Transverse colon (tissue), 4 donors: ENCODE measurements at regions not wholly inside any gene's neighbourhood (a gene's known extent, or its start where the extent isn't known, plus 50 kb on each side); places are given as distances from the start of the nearest gene placed in this dataset.

Experiments used
- DNase-seq: peaks from one replicate; pipeline ENCODE4 v3.0.0-alpha.2; 2019
- H3K27ac ChIP-seq, 4 donors: fragments of 200-600 bp; sonication (generic); 2 replicates each; pipeline ENCODE4 v1.5.1; 2016 to 2018; ENCODE audit warnings: inconsistent platforms in 4 of 4
- H3K27me3 ChIP-seq: fragments of 200-600 bp; sonication (generic); 2 replicates; pipeline ENCODE4 v1.5.1; 2017; ENCODE audit warnings: inconsistent platforms
- H3K36me3 ChIP-seq, 4 donors: fragments of 200-600 bp; sonication (generic); 2 replicates each; pipeline ENCODE4 v1.5.1; 2017 to 2019; ENCODE audit warnings: inconsistent platforms in 4 of 4
- H3K4me1 ChIP-seq, 4 donors: fragments of 200-600 bp; sonication (generic); 2 replicates each; pipeline ENCODE4 v1.5.1; 2017 to 2020; ENCODE audit warnings: inconsistent platforms in 4 of 4
- H3K4me3 ChIP-seq, 4 donors: fragments of 200-600 bp; sonication (generic); 1 replicate in 1 of 4; 2 replicates in 3 of 4; pipeline versions ENCODE4 v1.5.1 to v1.6.1; 2017 to 2019; ENCODE audit warnings: inconsistent platforms in 4 of 4
- H3K9me3 ChIP-seq, 2 donors: fragments of 200-600 bp; sonication (generic); 2 replicates each; pipeline ENCODE4 v1.5.1; 2017 to 2019; ENCODE audit warnings: inconsistent platforms in 2 of 2
- CTCF ChIP-seq, 5 experiments: fragments of 200-600 bp in 3 of 5; fragments of 450-650 bp in 2 of 5; sonication (generic) in 3 of 5; IDR thresholded peaks; 1 replicate in 2 of 5; 2 replicates in 3 of 5; pipeline ENCODE4 v1.5.1; 2016 to 2017; ENCODE audit warnings: antibody characterized with exemption in 5 of 5, inconsistent platforms in 3 of 5, mild to moderate bottlenecking in 2 of 5, moderate library complexity in 1 of 5
- EP300 ChIP-seq: sonication (generic); formaldehyde crosslinking; IDR thresholded peaks from one replicate; pipeline ENCODE4 v1.6.1; 2017; ENCODE audit warnings: antibody characterized with exemption, low read depth
- POLR2A ChIP-seq: fragments of 450-650 bp; IDR thresholded peaks from one replicate; pipeline ENCODE4 v1.6.1; 2016; ENCODE audit warnings: antibody characterized with exemption, mild to moderate bottlenecking, moderate library complexity
- POLR2AphosphoS5 ChIP-seq, 3 donors: sonication (generic); formaldehyde crosslinking; IDR thresholded peaks; one replicate each; pipeline ENCODE4 v1.6.1; 2016; ENCODE audit warnings: antibody characterized with exemption in 3 of 3
- WGBS, 2 donors: methylation state at CpG; one replicate each; pipeline ENCODE4 v1.1.5; 2018; ENCODE audit warnings: low coverage in 1 of 2; 5-methylcytosine and 5-hydroxymethylcytosine counted together
- in situ Hi-C, 4 donors: fragments of 200-750 bp; cut with MboI; loops; one replicate each; pipeline versions ENCODE4 v1.15.0 to v1.15.1; 2017; ENCODE audit warnings: low sequenced_read_pairs in 3 of 4, low pct_ligation_motif_present in 1 of 4, low pct_unique_long_range_greater_than_20kb in 1 of 4
- intact Hi-C: fragments of 100-400 bp; cut with DNase I; formaldehyde crosslinking; loops from one replicate; pipeline ENCODE4 v1.15.1; 2023; ENCODE audit warnings: low total_unique reads

GRCh38 chr10:10849306-10849705 is 168.4 kb upstream of the CELF2 start:
- DNase-seq: no peak
- intact Hi-C loops (no loop called here), in situ Hi-C loops (no loop called here)
- H3K27ac ChIP-seq: no peak overlapping the region
- H3K4me1 ChIP-seq: peaks cover 9 to 34% (median 19%) of the 10 kb centered on the region in 4 donors
- H3K36me3 ChIP-seq: no peaks in the 10 kb centered on the region
- no peaks in the 10 kb centered on the region for H3K9me3 ChIP-seq
- H3K4me3 ChIP-seq: no peak overlapping the region
- no peaks in the 10 kb centered on the region for H3K27me3 ChIP-seq
- 86 to 87% methylated on average over 4 of the region's 4 CpGs for WGBS, 2 donors
- TF ChIP-seq POLR2A (no peak), POLR2AphosphoS5 (IDR thresholded peaks at IDR 0.05) (no peak), CTCF (IDR thresholded peaks at IDR 0.05) (no peak), EP300 (no peak)

- WGBS, 2 donors: 78 to 82% methylated on average over 3 of the region's 3 CpGs
- TF ChIP-seq POLR2AphosphoS5 (IDR thresholded peaks at IDR 0.05): no peak
- no peak for TF ChIP-seq EP300
- TF ChIP-seq CTCF (IDR thresholded peaks at IDR 0.05): no peak
- TF ChIP-seq POLR2A: no peak
- intact Hi-C loops: no loop called here
- Histone ChIP-seq H3K4me3 (no peak overlapping the region), H3K27me3 (no peaks in the 10 kb centered on the region), H3K9me3 (no peaks in the 10 kb centered on the region), H3K27ac (no peak overlapping the region), H3K36me3 (no peaks in the 10 kb centered on the region), H3K4me1 (peaks cover 9 to 24% (median 15%) of the 10 kb centered on the region in 4 donors)
- no peak for DNase-seq
- in situ Hi-C loops: no loop called here
Measured at GRCh38 chr10:10850214-10850613, 167.5 kb upstream of the CELF2 start.

GRCh38 chr10:10852464-10852863 is 165.2 kb upstream of the CELF2 start:
- TF ChIP-seq EP300: no peak
- TF ChIP-seq POLR2AphosphoS5 (IDR thresholded peaks at IDR 0.05): no peak
- no peak for TF ChIP-seq POLR2A
- TF ChIP-seq CTCF (IDR thresholded peaks at IDR 0.05): no peak
- intact Hi-C loops (no loop called here), in situ Hi-C loops (no loop called here)
- no peak overlapping the region for H3K27ac ChIP-seq
- no peak overlapping the region for H3K4me3 ChIP-seq
- DNase-seq: no peak
- H3K27me3 ChIP-seq: no peaks in the 10 kb centered on the region
- H3K9me3 ChIP-seq: no peaks in the 10 kb centered on the region
- WGBS, 2 donors: 77 to 78% methylated on average over 4 of the region's 4 CpGs
- peaks cover 0 to 2% (median 0%) of the 10 kb centered on the region in 4 donors for H3K4me1 ChIP-seq
- no peaks in the 10 kb centered on the region for H3K36me3 ChIP-seq

- Histone ChIP-seq H3K27ac (no peak overlapping the region), H3K4me1 (no peaks in the 10 kb centered on the region), H3K4me3 (no peak overlapping the region), H3K27me3 (no peaks in the 10 kb centered on the region), H3K9me3 (no peaks in the 10 kb centered on the region), H3K36me3 (no peaks in the 10 kb centered on the region)
- intact Hi-C loops (no loop called here), in situ Hi-C loops (no loop called here)
- 90% methylated on average over 3 of the region's 3 CpGs for WGBS, 2 donors
- no peak for DNase-seq
- TF ChIP-seq EP300: no peak
- TF ChIP-seq CTCF (IDR thresholded peaks at IDR 0.05): no peak
- no peak for TF ChIP-seq POLR2AphosphoS5 (IDR thresholded peaks at IDR 0.05)
- no peak for TF ChIP-seq POLR2A
Measured at GRCh38 chr10:10853954-10854353, 163.7 kb upstream of the CELF2 start.
